Omental fat pad (tissue), 3 donors: ENCODE measurements at regions not wholly inside any gene's neighbourhood (a gene's known extent, or its start where the extent isn't known, plus 50 kb on each side); places are given as distances from the start of the nearest gene placed in this dataset.

ENCODE experiments used
- ATAC-seq: fragments of 150-250 bp; one replicate; pipeline ENCODE4 v1.9.1; 2016; ENCODE audit warnings: mild to moderate bottlenecking, moderate library complexity; ENCODE audit not compliant: low FRiP score
- DNase-seq: peaks from one replicate; pipeline ENCODE4 v3.0.0-alpha.2; 2019; ENCODE audit warnings: low spot score
- TF ChIP-seq, protein P1 (sequence below), 3 donors: fragments of 450-650 bp; IDR thresholded peaks; one replicate each; pipeline ENCODE4 v1.5.1; 2016 to 2017; ENCODE audit warnings: antibody characterized with exemption in 3 of 3, mild to moderate bottlenecking in 3 of 3, moderate library complexity in 2 of 3

DNA sequence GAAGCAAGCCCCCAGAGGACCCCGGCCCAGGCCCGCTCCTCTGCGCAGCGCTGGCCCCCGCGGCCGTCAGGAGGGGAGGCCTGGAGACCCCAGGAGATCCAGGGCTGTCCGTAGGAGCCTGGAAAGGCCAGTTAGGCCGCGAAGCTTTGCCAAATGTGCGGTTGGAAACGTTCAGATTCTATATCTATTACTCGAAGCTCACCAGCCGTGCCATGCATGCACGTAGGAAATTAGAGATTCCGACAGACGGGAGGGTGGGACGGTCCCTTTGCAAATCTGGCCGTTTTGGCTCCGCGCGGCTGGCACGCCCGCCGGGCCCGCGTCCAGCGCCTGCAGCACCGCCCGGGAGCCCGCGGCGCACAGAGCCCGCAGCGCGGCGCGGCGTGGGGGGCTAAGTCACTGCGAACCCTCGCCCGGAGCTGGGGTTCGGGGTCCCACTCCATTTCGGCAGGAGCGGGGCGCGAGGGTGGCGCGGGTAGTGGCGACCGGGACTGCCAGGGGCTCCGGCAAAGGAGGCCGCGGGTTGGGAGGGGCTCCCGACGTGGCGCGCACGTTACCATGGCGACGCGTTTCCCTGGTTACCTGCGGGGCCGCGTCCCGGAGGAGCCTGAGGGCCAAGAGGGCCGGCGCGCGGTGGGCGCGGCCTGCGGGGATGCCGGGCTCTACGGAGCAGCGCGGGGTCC lies 488.6 kb upstream of the SMIM21 start:
- TF ChIP-seq, protein P1, sequence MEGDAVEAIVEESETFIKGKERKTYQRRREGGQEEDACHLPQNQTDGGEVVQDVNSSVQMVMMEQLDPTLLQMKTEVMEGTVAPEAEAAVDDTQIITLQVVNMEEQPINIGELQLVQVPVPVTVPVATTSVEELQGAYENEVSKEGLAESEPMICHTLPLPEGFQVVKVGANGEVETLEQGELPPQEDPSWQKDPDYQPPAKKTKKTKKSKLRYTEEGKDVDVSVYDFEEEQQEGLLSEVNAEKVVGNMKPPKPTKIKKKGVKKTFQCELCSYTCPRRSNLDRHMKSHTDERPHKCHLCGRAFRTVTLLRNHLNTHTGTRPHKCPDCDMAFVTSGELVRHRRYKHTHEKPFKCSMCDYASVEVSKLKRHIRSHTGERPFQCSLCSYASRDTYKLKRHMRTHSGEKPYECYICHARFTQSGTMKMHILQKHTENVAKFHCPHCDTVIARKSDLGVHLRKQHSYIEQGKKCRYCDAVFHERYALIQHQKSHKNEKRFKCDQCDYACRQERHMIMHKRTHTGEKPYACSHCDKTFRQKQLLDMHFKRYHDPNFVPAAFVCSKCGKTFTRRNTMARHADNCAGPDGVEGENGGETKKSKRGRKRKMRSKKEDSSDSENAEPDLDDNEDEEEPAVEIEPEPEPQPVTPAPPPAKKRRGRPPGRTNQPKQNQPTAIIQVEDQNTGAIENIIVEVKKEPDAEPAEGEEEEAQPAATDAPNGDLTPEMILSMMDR (IDR thresholded peaks at IDR 0.05), result no peak
- DNase-seq, result no peak
- no peak for ATAC-seq

DNA sequence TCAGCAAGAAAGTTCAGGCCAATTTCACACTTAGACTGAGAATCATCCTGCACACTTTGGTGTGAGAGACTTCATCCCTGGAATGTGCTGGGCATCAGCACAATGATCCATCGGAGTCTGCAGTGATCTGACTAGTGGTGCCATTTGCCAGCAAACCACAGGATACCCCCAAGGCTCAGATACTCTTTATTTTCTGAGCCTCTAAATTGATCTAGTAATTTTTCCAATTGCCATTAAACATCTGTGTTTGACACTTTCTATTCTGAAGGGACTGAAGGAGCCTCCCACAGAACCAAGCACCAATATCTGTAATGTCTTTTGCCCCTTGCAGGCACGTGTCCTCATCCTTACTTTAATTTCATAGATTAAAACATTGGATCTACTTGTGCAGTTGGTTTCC lies 485.3 kb upstream of the SMIM21 start:
- TF ChIP-seq, protein P1 (IDR thresholded peaks at IDR 0.05), result no peak
- no peak for DNase-seq
- ATAC-seq, result no peak

GRCh38 chr18:75904416-75904815 lies 476.9 kb upstream of the SMIM21 start:
- DNase-seq (no peak), ATAC-seq (no peak)
- TF ChIP-seq, protein P1 (IDR thresholded peaks at IDR 0.05), result no peak

DNA sequence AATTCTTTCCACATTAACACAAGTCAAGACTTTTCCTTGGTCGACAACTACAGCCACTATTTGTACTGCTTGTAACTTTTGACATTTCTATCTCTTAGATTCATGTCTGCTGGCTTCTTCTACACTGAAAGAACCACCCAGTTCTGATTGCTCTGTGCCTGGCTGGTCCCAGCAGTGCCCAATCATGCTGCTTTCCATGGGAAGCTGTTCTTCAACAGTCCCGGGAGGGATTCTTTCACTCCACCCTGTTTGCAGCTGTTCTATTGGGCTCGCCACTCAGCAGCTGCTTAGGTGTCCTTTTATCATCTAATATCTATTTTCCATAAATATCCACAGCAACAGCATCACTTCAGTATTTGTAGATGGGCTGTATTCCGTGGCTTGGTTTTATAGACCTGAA lies 471.1 kb upstream of the SMIM21 start:
- TF ChIP-seq, protein P1 (IDR thresholded peaks at IDR 0.05), result no peak
- no peak for ATAC-seq

DNA sequence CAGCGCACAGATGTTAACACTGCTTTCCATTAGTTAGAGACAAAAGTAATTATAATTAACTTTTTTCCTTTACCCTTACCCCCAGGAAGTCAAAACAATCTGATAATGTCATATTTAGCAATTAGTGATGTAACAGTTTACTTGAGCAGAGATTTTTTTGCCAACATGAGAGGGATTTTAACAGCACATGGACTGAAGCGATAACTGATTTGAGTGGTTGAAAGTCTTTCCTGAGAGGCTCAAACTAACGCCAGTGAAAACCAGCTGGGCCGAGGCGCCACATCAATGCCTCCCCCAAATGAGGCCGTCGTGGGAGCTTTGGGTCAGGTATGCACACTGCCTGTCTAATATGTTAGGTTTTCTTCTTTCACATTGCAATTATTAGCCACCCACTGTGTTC lies 469.9 kb upstream of the SMIM21 start:
- TF ChIP-seq, protein P1 (IDR thresholded peaks at IDR 0.05), result no peak
- ATAC-seq, result no peak
- no peak for DNase-seq

More for the DNA sequence above, 471.1 kb upstream of the SMIM21 start:
- no peak for DNase-seq

DNA sequence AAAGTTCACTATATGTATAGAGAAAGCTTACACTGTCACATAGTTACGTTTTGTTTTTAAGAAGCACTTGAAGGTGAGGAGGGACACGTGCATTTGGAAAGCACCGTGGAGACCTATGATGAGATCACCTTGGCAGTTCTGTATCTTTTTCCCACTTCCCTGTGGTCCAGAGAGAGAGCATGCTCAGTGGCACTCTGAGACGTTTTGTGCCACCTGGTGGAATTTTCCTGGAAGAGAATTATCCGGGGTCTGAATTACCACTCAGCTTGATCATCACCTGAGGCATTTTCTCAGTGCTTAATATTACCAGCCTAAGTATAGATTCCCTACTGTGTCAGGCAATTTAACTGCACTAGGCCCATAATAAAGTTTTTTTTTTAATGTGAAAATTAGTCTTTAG lies 469.4 kb upstream of the SMIM21 start:
- DNase-seq (no peak), ATAC-seq (no peak)
- TF ChIP-seq, protein P1 (IDR thresholded peaks at IDR 0.05), result no peak

GRCh38 chr18:75895135-75895534 lies 467.6 kb upstream of the SMIM21 start:
- DNase-seq, result no peak
- no peak for ATAC-seq
- TF ChIP-seq, protein P1 (IDR thresholded peaks at IDR 0.05), result no peak
